Heart right ventricle (tissue), 16 donors: ENCODE measurements at regions not wholly inside any gene's neighbourhood (a gene's known extent, or its start where the extent isn't known, plus 50 kb on each side); places are given as distances from the start of the nearest gene placed in this dataset.

ENCODE experiments used
- ATAC-seq, 8 donors: fragments of 200-7000 bp; cut with Tn5 transposase; one replicate each; pipeline ENCODE4 v1.9.1; 2020; ENCODE audit warnings: mild to moderate bottlenecking in 8 of 8, moderate library complexity in 8 of 8, moderate number of reproducible peaks in 1 of 8
- DNase-seq, 2 donors: peaks; one replicate each; pipeline ENCODE4 v3.0.0-alpha.2; 2020
- H3K27ac ChIP-seq, 10 donors: fragments of 200-600 bp; sonication (generic) in 2 of 10; one replicate each; pipeline versions ENCODE4 v1.5.0 to v1.8.0; 2020 to 2022; ENCODE audit warnings: mild to moderate bottlenecking in 3 of 10
- H3K27me3 ChIP-seq, 7 donors: fragments of 200-600 bp; one replicate each; pipeline ENCODE4 v1.8.0; 2021 to 2022; ENCODE audit warnings: mild to moderate bottlenecking in 2 of 7
- H3K36me3 ChIP-seq, 9 donors: fragments of 200-600 bp; sonication (generic) in 1 of 9; one replicate each; pipeline versions ENCODE4 v1.5.0 to v1.8.0; 2020 to 2022; ENCODE audit warnings: mild to moderate bottlenecking in 2 of 9
- H3K4me1 ChIP-seq, 9 donors: fragments of 200-600 bp; sonication (generic) in 1 of 9; one replicate each; pipeline versions ENCODE4 v1.5.0 to v1.8.0; 2020 to 2022; ENCODE audit warnings: mild to moderate bottlenecking in 4 of 9
- H3K4me3 ChIP-seq, 10 donors: fragments of 200-600 bp; sonication (generic) in 2 of 10; one replicate each; pipeline versions ENCODE4 v1.5.0 to v1.8.0; 2020 to 2022; ENCODE audit warnings: mild to moderate bottlenecking in 7 of 10, moderate library complexity in 2 of 10
- H3K9me3 ChIP-seq, 11 donors: fragments of 200-600 bp in 10 of 11; sonication (generic) in 2 of 11; one replicate each; pipeline versions ENCODE4 v1.5.0 to v1.8.0; 2013 to 2022; ENCODE audit warnings: mild to moderate bottlenecking in 2 of 11, control low read depth in 1 of 11, moderate library complexity in 1 of 11
- CTCF ChIP-seq, 9 donors: fragments of 200-600 bp; sonication (generic) in 2 of 9; IDR thresholded peaks; one replicate each; pipeline versions ENCODE4 v1.5.0 to v1.8.0; 2021 to 2022; ENCODE audit warnings: antibody characterized with exemption in 9 of 9, mild to moderate bottlenecking in 5 of 9, moderate library complexity in 1 of 9
- WGBS, 2 donors: extraction: QIAGEN DNeasy Blood & Tissue Kit; methylation state at CpG; one replicate each; pipeline ENCODE4 v1.1.7; 2013; ENCODE audit warnings: inconsistent platforms in 1 of 2; 5-methylcytosine and 5-hydroxymethylcytosine counted together
- intact Hi-C, 10 donors: fragments of 100-400 bp; cut with DNase I; formaldehyde crosslinking; loops; one replicate each; pipeline versions ENCODE4 v1.11.1 to v1.14.2; 2022
- donor health status: Arrhythmogenic right ventricular cardiomyopathy.
- donor health status: ischemic (EF 13 %, LVEDD 7.1; RV severe dilation, severe dysfunction).
- donor health status: healthy with polysubstance abuse.
- donor health status: DM: no; HTN: yes; CAD: no.
- donor health status: DM: no; HTN: no; CAD: no.
- donor health status: ischemic (EF 25% LVEDD 6.9; RV normal size, moderate dysfunction).
- donor health status: ischemic (EF 25% LVEDD 5.7; RV mildly dilated, moderate dysfunction).
- donor health status: healthy.
- donor health status: DM: yes; HTN: yes; CAD: no.
- donor health status: Ischemic cardiomyopathy.
- donor health status: ischemic (EF 35%, LVEDD 5.7; RV mildly dilated, moderate dysfunction).
- donor health status: nonischemic (EF 11% LVEDD 7.7; RV severe dilation, severe dysfunction).
- donor health status: DM: yes; HTN: yes; CAD: no.
- donor health status: PGD.
- donor health status: ischemic (EF 29% LVEDD 5.4; RV normal size, mild dysfunction).
- donor health status: nonischemic (EF 23%, LVEDD 6.1; RV moderate dilation, normal function).

GRCh38 chr2:20917287-20917660, 94.4 kb upstream of the LDAH start:
- Histone ChIP-seq H3K4me3 (no peak overlapping the region), H3K4me1 (peaks cover 0 to 10% (median 0%) of the 10 kb centered on the region in 9 donors), H3K27me3 (peaks cover 0 to 30% (median 6%) of the 10 kb centered on the region in 7 donors), H3K36me3 (no peaks in the 10 kb centered on the region), H3K27ac (peak overlapping the region in 2 of 10 donors; percentile 39 to 41), H3K9me3 (no peaks in the 10 kb centered on the region)
- TF ChIP-seq CTCF (IDR thresholded peaks at IDR 0.05): no peak
- 69 to 79% methylated on average over 8 of the region's 8 CpGs for WGBS, 2 donors
- intact Hi-C loops: no loop called here
- DNase-seq (no peak), ATAC-seq (peak in 1 of 8 donors; percentile 4)

GRCh38 chr2:20916604-20917286, 93.8 kb upstream of the LDAH start:
- 37 to 38% methylated on average over 7 of the region's 7 CpGs for WGBS, 2 donors

GRCh38 chr2:20915271-20915670, 92.4 kb upstream of the LDAH start:
- TF ChIP-seq CTCF (IDR thresholded peaks at IDR 0.05): no peak

More at GRCh38 chr2:20916604-20917286, 93.8 kb upstream of the LDAH start:
- no peaks in the 10 kb centered on the region for H3K9me3 ChIP-seq
- intact Hi-C loops: no loop called here
- TF ChIP-seq CTCF (IDR thresholded peaks at IDR 0.05): peak in 6 of 9 donors; percentile 7 to 26 (median 18)
- ATAC-seq: peak in 6 of 8 donors; percentile 47 to 68 (median 62)
- peaks cover 0 to 10% (median 0%) of the 10 kb centered on the region in 9 donors for H3K4me1 ChIP-seq
- no peak overlapping the region for H3K4me3 ChIP-seq
- H3K36me3 ChIP-seq: no peaks in the 10 kb centered on the region
- H3K27me3 ChIP-seq: peaks cover 0 to 34% (median 6%) of the 10 kb centered on the region in 7 donors
- no peak for DNase-seq
- H3K27ac ChIP-seq: peak overlapping the region in 2 of 10 donors; percentile 39 to 41

GRCh38 chr2:20914771-20915170, 91.9 kb upstream of the LDAH start:
- intact Hi-C loops: no loop called here
- WGBS, 2 donors: 86 to 87% methylated on average over 5 of the region's 5 CpGs
- no peaks in the 10 kb centered on the region for H3K9me3 ChIP-seq
- H3K27me3 ChIP-seq: peaks cover 0 to 31% (median 12%) of the 10 kb centered on the region in 7 donors
- peaks cover 0 to 10% (median 0%) of the 10 kb centered on the region in 9 donors for H3K4me1 ChIP-seq
- no peak for TF ChIP-seq CTCF (IDR thresholded peaks at IDR 0.05)
- no peak overlapping the region for H3K27ac ChIP-seq
- H3K4me3 ChIP-seq: no peak overlapping the region
- DNase-seq (no peak), ATAC-seq (no peak)
- no peaks in the 10 kb centered on the region for H3K36me3 ChIP-seq

More at GRCh38 chr2:20915271-20915670, 92.4 kb upstream of the LDAH start:
- Histone ChIP-seq H3K27ac (no peak overlapping the region), H3K9me3 (no peaks in the 10 kb centered on the region), H3K4me1 (peaks cover 0 to 10% (median 0%) of the 10 kb centered on the region in 9 donors), H3K4me3 (no peak overlapping the region), H3K36me3 (no peaks in the 10 kb centered on the region), H3K27me3 (peaks cover 0 to 35% (median 13%) of the 10 kb centered on the region in 7 donors)
- intact Hi-C loops: no loop called here
- no peak for DNase-seq
- WGBS, 2 donors: 63 to 68% methylated on average over 4 of the region's 4 CpGs
- ATAC-seq: no peak
